HPDE6-E6E7 (cell line): ENCODE measurements at regions not wholly inside any gene's neighbourhood (a gene's known extent, or its start where the extent isn't known, plus 50 kb on each side); places are given as distances from the start of the nearest gene placed in this dataset.
"Not testable (repeated sequence)": the region's sequence is repeated elsewhere in the genome, so short reads cannot be mapped to it uniquely, and the experiment has no call there.

Experiments used
- DNase-seq: peaks from one replicate; pipeline ENCODE4 v3.0.0; 2011; ENCODE audit warnings: missing footprints; ENCODE audit errors: extremely low spot score

DNA sequence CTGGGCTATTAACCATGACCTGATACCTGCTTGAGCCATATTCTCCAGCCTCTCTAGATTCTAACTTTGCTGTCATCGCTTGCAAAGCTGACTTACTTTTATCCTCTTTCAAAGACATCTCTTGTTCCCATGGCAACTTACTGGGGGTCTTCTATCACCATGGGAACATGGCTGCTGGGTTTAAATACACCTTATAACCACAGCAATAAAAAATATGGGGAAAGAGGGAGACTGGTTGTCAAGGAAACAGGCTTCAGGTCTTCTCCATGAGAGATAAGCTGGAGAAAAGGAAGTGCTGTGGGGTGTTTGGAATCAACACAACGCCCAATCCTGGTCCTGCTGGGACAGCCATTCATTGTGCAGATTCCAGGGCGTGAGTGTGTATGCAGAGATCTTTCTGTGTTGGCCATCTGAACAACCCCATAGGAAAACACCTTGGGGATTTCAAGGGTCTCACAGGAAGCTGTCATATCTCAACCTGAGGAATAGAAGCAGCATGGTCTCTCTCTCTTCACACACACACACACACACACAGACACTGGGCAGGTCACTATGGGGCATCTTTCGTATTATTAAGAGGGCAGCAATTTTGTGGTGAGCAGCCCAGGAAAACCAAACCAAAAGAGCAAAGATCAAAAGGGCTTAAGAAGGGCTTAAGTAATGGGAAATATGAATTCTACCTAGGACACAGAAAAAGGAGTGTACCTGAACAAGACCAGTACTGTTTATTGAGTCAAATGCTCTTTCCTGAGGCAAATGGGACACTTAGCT, 344.7 kb upstream of the NCAM1 start:
- no peak for DNase-seq

DNA sequence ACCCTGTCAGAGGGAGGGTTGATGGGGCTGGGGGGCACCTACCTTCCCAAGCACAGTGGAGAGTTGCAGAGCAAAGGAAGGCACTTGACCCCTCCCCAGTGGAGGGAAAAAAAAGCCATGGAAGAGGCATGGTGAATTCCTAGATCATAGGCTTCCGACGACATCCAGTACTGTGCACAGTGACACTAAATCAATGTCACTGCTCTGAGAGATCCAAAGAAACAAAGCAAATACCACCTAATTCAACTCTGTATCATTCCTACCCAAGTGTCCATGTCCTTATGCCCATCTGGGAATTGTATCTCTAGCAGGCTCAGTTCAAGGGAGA, 344.2 kb upstream of the NCAM1 start:
- no peak for DNase-seq

DNA sequence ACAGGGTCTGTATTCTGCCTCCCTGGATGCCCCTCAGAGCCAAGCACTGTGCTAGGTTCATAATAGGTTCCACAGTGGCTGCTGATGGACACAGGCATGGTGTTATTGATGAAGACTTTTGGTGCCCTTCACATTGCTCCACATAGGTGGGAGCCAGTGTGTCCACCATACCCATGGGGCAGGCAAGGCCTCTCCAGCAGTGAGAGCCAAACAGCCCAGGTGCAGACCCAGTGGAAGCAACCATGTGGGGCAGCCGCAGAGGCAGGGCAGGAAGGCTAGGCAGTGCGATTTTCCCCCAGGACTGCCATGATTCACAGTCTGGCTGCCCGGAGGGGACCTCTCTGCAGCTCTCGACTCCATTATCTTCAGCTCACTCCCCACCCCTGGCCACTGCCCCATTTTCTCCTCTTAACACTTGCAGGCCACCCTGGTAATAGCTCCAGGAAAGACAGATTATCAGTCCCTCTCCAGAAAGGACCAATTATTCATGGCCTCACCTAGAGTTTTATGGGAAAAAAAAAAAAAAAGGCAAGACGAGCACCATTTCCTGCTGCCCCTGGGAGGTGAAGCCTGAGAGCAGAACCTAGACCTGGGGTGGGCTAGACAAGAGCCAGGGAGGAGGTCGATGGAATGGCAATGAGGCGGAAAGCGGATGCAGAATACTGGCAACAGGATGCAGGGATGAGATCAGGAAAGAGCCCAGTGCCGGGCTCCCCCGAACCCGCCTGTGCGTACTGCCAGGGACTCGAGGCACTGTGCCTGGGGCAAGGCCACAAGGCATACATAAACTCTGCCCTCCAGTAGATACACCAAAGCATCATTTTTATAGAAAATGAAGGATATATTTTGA, 343.0 kb upstream of the NCAM1 start:
- DNase-seq, result no peak

DNA sequence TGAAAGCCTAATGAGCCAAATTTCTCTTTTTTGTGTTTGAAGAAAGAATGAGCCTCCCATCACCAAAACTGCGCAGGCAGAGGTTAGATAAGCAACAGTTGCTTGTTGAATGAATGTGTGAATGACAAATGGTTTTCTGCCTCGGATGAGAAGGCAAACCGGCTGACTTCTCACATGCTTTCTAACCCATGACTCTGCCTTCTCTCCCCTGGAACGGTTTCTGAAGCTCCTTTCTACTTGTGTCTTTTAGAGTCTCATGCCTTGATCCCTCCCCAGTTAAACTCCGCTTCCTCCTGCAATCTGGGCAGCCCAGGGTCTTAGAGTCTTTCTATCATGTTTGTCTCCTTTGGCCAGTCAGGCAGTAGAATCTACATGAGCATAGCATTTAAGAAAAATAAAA, 342.1 kb upstream of the NCAM1 start:
- no peak for DNase-seq

DNA sequence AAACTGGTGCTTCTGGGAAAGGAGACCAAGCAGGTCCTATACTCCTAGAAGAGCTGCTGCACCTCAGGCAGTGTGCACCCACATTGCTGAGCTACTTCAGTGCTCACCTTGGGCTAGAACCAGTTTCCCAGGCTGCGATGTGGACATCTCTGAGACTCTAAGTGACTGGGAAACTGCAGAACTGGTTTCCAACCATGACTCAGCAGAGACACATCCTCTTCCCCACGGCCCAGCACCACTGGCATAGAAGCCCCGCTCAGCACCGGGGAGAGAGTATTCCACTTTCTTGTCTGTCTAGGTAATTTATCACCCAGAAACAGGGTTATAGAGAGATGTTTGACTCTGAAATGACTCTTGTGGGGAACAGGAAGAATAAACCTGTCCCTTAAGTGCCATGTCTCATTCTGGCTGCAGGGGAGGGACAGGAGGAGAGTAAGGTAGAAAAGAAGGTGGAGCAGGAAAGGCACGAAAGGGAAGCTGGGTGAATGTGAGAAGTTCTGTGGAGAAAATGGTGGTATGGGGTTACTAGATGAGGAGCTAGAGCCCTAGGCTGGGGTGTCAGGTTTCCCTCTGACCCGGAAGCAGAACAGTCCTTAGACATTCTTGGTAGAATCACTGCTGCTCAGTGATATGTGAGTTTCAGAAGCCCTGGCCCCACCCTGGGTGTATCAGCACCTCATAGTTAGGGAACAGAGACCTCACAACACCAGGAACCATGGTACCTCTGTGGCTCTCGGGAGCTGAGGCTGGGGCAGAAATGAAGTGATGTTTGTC, 340.4 kb upstream of the NCAM1 start:
- DNase-seq, result peak; percentile 68

DNA sequence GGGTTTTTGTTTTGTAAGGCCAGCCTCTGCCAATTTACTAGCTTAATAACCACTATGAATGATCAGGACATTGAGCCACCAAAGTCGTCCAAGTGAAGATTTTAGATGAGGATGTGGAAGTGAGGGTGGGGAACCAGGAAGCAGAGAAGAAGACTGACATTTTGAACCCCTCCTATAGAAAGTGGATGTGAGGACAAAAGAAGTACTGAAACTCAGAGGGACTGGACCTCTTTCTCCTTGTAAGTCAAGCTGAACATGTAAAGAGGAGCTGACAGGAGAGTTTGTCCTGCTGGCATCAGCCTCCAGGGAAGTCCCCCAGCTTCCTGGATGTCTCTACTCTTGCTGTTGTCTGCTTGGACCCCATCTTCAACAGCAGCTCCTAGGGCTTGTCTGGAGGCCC, 338.2 kb upstream of the NCAM1 start:
- DNase-seq, result no peak

DNA sequence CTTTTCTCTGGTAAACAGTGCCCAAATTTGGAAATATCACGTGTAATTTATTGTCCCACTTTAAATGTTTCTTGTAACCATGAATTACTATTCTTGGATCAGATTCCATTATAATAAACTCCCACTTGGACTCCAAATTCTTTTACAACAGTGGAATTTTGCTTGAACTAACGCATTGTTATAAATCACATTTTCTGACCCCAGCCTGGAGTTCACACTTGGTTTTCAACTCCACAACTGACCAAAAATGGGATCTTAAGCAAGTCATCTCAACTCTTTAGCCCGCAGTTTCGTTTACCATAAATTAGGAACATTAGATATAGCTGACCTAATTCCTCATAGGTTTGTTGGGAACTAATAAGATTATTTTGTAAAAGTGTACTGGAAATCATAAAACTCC, 336.8 kb upstream of the NCAM1 start:
- no peak for DNase-seq

DNA sequence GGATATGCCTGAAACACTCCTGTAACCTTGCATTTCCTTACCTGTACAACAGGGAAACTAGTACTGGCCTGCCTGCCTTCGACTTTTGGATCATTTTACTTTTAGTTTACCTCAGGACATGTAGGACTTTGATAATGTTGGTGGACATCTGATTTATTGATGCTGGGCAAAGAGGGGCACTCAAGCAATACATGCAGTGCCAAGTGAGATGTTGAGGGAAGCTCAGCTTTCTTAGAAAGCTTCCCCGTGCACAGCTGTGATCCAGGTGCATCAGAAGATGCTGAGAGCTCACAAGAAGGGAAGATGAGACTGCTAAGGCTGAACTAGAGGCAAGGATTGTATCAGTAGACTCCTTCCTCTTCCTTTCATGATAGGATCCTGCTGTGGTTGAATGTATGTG, 336.2 kb upstream of the NCAM1 start:
- not testable (repeated sequence) for DNase-seq

DNA sequence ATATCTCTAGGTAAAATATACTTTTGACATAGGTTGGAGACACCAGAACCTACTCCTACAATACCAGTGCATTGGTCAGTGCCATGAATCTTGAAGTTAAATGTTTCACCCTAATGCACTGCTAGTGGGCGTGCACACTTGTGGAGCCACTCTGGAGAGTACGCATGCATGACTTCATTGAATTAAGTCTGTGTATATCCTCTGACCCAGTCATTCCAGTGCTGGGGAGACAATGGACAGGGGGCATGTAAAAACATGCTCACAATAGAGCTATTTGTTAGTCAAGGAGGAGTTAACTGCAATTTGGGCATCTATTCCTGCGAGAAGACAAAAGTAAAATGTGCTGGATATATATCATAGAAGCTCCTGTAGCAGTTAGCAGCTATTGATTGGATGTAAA, 335.4 kb upstream of the NCAM1 start:
- peak; percentile 46 for DNase-seq

DNA sequence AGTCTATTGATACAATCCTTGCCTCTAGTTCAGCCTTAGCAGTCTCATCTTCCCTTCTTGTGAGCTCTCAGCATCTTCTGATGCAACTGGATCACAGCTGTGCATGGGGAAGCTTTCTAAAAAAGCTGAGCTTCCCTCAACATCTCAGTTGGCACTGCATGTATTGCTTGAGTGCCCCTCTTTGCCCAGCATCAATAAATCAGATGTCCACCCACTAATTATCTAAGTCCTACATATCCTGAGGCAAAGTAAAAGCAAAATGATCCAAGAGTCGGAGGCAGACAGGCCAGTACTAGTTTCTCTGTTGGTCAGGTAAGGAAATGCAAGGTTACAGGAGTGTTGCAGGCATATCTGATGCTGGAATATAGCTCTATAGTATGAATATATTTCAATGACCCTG, 334.5 kb upstream of the NCAM1 start:
- no peak for DNase-seq

DNA sequence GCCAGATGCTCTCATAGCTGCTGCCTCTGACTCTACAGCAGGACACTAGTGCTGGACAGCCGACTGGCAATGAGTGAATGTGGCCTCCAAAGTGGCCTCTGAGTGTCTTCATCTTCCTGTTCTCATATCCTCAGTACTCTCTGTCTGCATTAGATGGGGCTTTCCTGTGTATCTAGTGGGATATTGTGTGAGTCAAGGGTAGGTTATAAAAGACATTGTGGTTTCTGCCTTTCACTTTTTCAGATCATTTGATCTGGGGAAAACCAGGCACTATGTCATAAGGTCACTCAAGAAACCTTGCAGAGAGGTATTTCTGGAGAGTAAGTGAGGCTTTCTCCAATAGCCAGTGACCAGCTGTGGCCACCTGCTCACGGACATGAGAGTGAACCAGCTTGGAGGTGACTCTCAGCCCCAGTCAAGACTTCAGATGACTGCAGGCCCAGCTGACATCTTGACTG, 333.6 kb upstream of the NCAM1 start:
- no peak for DNase-seq

DNA sequence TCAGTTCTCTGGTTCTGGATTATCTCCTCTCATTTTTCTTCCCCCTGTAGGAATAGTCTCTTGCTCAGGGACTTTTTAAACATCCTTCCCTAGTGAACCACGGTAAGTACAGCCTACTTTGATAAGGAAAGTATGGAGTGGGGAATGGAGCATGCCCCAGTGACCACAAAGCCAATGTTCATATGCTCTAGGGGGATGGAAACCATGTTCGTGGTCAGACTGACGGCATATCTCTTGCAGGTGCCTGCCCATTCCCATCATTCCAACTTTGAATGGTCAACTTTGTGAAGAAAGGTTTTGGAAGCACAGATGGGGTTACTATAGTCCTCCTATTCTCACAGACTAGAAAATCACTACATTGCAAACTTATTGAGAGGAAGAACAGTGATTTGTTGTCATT, 332.5 kb upstream of the NCAM1 start:
- DNase-seq, result no peak

DNA sequence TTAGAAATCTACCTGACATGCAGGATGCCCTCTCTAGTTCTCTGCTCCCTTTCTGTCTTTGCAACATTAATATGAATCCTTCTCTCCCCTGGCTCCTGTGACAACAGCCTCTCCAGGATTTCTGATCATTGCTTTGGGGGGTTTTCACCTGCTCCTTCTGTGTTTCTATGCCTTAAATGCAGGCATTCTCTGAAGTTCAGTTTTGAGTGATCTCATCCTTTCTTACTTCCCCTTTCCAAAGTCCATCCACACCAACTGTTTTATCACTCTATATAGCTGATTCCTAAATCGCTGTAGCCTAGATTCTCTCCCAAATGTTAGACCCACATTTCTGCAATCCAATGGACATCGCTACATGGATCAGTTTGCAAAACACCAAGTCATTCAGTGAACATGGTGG, 330.7 kb upstream of the NCAM1 start:
- DNase-seq, result no peak

DNA sequence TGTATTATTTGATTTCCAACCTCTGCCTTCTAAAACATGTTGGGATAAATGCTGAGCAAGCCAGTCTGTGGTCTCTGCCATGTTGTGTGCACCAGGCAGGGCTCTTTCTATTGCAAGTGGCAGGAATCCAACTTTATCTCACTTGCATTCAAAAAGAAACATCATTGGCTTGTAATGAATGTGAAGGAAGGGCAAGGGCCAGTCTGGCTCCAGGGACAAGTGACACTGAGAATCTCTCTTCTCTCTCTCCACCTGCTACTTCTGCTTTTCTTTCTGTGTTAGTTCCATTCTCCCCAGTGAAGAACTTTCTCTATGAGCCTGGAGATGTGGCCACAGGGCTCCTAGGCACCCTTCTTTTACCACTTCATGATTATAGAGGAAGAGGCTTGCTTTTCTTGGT, 329.9 kb upstream of the NCAM1 start:
- no peak for DNase-seq

DNA sequence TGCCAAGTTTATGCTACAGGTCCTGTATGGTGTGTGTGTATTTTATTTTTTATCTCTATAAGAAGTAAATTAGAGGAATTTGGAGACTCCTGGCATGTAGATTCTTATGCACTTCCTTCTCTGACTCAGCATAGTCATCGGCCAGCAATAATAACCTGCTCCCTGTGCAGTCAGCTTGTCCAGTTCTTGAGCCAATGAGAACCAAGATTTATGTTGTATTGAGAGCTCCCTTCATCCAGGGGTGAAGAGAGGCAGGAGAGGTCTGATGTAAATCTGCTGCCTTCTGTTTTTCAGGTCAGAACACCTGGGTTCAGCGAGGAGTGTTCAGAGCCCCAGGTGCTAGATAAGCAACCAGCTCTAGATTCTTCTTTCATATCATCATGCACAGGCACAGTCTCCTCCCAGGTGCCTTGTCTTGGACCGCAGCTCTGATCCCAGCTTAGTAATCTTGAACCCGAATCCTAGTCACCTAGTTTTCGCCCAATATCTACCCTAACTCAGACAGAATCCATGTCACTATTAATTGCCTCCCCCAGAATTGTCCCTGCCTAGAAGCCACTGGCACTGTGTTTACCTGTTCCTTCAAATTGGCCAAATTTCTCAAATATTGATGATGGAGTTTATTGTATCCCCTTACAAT, 328.2 kb upstream of the NCAM1 start:
- no peak for DNase-seq

DNA sequence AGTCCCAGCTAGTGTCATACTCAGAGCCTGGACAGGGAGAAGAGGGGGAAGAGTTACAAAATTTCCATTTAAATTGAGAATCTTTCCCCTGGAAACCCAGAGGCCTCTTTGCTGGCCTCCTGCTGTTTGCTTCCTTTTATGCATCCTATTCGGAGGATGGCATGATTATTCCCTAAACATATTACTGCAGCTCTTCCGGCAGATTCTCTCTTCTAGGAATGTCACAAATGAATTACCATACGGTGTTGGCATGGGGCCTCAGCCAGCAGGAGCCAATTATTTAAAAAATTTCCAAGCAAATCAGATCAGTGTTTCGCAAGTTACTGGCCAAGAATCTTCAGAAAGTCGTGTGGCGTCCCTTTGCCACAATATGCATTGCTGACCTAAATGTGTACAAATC, 326.7 kb upstream of the NCAM1 start:
- no peak for DNase-seq

DNA sequence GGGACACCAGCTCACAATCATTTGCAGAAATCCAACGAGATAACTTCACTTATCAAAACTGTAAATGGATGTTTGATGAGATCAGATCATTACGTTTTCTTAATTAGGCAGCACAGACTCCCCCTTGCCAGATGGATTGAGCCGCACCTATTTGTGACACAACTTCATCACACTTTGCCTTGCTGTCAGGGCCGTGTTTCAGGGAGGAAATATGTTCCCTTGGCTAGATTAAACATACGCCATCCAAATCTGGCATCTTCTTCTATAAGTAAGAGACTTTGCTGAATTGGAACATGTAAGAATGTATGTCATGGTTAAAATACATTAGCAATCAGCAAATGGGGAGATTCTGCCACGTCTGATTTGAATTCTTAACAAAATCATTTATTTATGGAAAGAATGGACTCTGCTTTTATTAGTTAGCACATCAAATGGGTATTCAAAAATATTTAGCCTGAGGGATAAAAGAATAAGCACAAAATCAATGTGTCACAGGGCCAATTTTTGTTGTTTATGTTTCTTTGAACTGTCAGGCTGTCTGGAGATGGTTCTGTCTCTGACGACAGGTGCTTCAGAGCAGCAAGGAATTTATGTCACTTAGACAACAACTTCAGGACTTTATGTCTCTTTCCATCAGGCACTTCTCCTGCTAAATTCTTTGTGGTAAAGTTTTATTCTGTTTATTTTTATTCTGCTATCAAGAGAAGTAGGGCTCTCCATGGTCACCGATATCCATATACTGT, 326.1 kb upstream of the NCAM1 start:
- DNase-seq, result no peak

DNA sequence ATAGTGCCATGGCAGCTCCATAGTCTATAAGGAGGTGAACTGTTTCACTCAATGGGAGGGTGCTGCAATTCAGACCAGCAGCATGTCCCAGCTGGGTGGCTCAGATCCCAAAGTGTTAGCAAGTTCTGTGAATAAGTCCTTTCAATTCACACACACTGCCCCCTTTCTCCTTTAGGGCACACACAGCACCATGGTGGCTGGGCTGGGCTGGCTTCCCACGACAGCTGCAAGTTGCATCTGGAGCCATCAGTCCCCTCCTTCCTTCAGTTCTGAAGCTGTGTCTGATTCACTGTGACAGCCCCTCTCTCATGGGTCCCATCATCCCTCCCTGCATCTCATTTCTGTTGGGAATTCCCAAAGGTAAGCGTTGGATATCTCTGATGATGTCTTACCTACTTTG, 324.1 kb upstream of the NCAM1 start:
- no peak for DNase-seq

DNA sequence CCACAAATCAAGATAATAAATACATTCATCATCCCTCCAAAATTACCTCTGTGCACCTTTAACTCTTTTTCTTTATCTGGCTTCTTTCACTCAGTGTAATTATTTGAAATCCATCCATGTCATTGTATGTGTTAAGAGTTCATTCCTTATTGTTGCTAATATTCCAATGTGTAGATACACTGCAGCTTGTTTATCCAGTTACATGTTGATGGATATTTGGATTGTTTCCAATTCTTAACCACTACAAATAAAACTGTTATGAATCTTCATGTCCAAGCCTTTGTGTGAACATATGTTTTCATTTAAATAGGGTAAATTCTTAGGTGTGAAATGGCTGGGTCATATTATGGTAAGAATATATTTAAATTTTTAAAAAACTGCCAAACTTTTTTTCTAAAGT, 323.3 kb upstream of the NCAM1 start:
- DNase-seq, result no peak

DNA sequence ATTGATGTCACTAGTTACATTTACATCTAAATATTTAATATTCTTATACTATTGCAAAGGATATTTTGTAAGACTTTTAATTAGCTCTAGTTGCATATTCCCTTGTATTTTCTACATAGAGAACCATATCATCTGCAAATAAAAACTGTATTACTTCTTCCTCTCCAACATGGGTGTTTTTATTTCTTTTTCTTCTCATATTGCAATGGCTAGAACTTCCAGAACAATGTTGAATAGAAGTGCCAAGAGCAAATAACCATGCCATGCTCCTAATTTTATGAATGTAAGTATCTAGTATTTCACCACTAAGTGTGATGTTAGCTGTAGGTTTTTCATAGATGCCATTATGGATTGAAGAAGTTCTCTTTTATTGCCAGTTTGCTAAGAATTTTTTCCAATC, 321.8 kb upstream of the NCAM1 start:
- DNase-seq, result no peak

DNA sequence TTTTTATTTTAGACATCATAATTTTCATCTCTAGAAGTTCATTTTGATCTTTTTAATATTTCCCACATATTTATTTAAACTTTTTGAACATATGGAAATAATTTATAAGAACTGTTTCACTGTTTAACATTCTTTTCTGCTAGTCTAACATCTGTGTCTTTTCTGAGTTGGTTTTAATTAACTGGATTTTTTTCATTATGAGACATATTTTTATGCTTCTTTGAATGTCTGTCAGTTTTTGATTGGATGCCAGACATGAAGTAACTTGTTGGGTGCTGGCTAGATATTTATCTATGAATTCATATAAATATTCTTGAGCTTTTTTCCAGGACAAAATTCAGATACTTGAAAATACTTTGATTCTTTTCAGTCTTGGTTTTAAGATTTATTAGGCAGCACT, 317.8 kb upstream of the NCAM1 start:
- DNase-seq, result no peak
